Ovary (tissue), 3 donors: ENCODE measurements at regions not wholly inside any gene's neighbourhood (a gene's known extent, or its start where the extent isn't known, plus 50 kb on each side); places are given as distances from the start of the nearest gene placed in this dataset.

Experiments
- POLR2A ChIP-seq: fragments of 450-650 bp; IDR thresholded peaks from one replicate; pipeline ENCODE4 v1.6.1; 2017; ENCODE audit warnings: antibody characterized with exemption, mild to moderate bottlenecking, moderate library complexity
- TF ChIP-seq, protein P1 (sequence below), 3 donors: fragments of 450-650 bp in 2 of 3; fragments of 200-600 bp in 1 of 3; IDR thresholded peaks; one replicate each; pipeline versions ENCODE4 v1.5.1 to v1.8.0; 2016 to 2022; ENCODE audit warnings: antibody characterized with exemption in 3 of 3, mild to moderate bottlenecking in 1 of 3
- donor health status: DM: no; HTN: no; CAD: no.

DNA sequence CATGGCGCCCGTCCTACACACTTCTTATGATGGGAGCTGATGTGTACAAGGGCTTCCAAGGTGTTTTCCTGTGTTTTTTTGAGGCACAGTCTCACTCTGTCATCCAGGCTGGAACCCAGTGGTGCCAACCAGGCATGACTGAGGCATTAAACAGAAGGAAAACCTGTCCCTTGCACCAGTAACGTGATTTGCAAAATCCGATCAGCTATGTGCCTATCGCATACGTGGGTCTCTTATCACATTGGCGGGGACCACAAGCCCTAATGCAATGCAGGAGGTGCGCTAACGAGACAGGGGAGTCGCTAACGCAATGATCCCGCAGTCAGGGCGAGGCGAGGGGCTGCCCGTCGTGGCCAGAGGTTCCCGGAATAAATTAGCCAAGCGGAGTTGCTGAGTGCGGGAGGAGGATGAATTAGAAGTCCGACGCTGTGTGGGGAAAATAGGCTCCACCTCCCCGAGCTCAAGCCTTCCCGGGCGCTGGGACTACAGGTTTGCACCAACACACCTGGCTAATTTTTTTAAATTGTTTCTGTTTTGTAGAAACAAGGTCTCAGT lies 162.7 kb downstream of the SHOX start:
- TF ChIP-seq, protein P1, sequence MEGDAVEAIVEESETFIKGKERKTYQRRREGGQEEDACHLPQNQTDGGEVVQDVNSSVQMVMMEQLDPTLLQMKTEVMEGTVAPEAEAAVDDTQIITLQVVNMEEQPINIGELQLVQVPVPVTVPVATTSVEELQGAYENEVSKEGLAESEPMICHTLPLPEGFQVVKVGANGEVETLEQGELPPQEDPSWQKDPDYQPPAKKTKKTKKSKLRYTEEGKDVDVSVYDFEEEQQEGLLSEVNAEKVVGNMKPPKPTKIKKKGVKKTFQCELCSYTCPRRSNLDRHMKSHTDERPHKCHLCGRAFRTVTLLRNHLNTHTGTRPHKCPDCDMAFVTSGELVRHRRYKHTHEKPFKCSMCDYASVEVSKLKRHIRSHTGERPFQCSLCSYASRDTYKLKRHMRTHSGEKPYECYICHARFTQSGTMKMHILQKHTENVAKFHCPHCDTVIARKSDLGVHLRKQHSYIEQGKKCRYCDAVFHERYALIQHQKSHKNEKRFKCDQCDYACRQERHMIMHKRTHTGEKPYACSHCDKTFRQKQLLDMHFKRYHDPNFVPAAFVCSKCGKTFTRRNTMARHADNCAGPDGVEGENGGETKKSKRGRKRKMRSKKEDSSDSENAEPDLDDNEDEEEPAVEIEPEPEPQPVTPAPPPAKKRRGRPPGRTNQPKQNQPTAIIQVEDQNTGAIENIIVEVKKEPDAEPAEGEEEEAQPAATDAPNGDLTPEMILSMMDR (IDR thresholded peaks at IDR 0.05): no peak
- no peak for TF ChIP-seq POLR2A
